T-helper 1 cell treated with Interleukin-12 subunit alpha and Interleukin-12 subunit beta and Interleukin-4 antibody, amounts not matched to agents 30 μg/mL and 1 μg/mL, for 36 hours (primary cell): ENCODE measurements at regions not wholly inside any gene's neighbourhood (a gene's known extent, or its start where the extent isn't known, plus 50 kb on each side); places are given as distances from the start of the nearest gene placed in this dataset.
"Not testable (repeated sequence)": the region's sequence is repeated elsewhere in the genome, so short reads cannot be mapped to it uniquely, and the experiment has no call there.

ENCODE experiments used
- H3K27ac Mint-ChIP-seq: one replicate; pipeline ENCODE4 v1.8.0; 2021; ENCODE audit warnings: mild to moderate bottlenecking, mixed read lengths
- H3K27me3 Mint-ChIP-seq: one replicate; pipeline ENCODE4 v1.8.0; 2021; ENCODE audit warnings: low read depth, mixed read lengths
- H3K36me3 Mint-ChIP-seq: one replicate; pipeline ENCODE4 v1.8.0; 2021; ENCODE audit warnings: low read depth, mixed read lengths
- H3K4me1 Mint-ChIP-seq: one replicate; pipeline ENCODE4 v1.8.0; 2021; ENCODE audit warnings: low read depth, mixed read lengths
- H3K4me3 Mint-ChIP-seq: one replicate; pipeline ENCODE4 v1.8.0; 2021; ENCODE audit warnings: mild to moderate bottlenecking, moderate library complexity, mixed read lengths
- H3K9me3 Mint-ChIP-seq: one replicate; pipeline ENCODE4 v1.8.0; 2021; ENCODE audit warnings: mixed read lengths

- Mint-ChIP-seq H3K4me3 (no peak overlapping the region), H3K9me3 (no peaks in the 10 kb centered on the region), H3K27ac (no peak overlapping the region), H3K4me1 (no peaks in the 10 kb centered on the region), H3K36me3 (no peaks in the 10 kb centered on the region), H3K27me3 (no peaks in the 10 kb centered on the region)
These were observed 418.5 kb upstream of the HS3ST1 start for GRCh38 chr4:11847167-11847566.

GRCh38 chr4:11843927-11844326, 415.2 kb upstream of the HS3ST1 start:
- Mint-ChIP-seq H3K4me3 (no peak overlapping the region), H3K4me1 (no peaks in the 10 kb centered on the region), H3K27me3 (no peaks in the 10 kb centered on the region), H3K27ac (no peak overlapping the region), H3K36me3 (no peaks in the 10 kb centered on the region), H3K9me3 (no peaks in the 10 kb centered on the region)

GRCh38 chr4:11843340-11843739, 414.6 kb upstream of the HS3ST1 start:
- no peak overlapping the region for H3K4me3 Mint-ChIP-seq
- H3K27me3 Mint-ChIP-seq, result no peaks in the 10 kb centered on the region
- H3K4me1 Mint-ChIP-seq, result no peaks in the 10 kb centered on the region
- H3K36me3 Mint-ChIP-seq, result no peaks in the 10 kb centered on the region
- no peaks in the 10 kb centered on the region for H3K9me3 Mint-ChIP-seq
- no peak overlapping the region for H3K27ac Mint-ChIP-seq

GRCh38 chr4:11842620-11843263, 414.0 kb upstream of the HS3ST1 start:
- Mint-ChIP-seq H3K9me3 (no peaks in the 10 kb centered on the region), H3K27me3 (no peaks in the 10 kb centered on the region), H3K4me3 (no peak overlapping the region), H3K36me3 (no peaks in the 10 kb centered on the region), H3K4me1 (no peaks in the 10 kb centered on the region), H3K27ac (no peak overlapping the region)

GRCh38 chr4:11839889-11840288, 411.2 kb upstream of the HS3ST1 start:
- H3K27me3 Mint-ChIP-seq, result no peaks in the 10 kb centered on the region
- H3K4me1 Mint-ChIP-seq, result no peaks in the 10 kb centered on the region
- H3K27ac Mint-ChIP-seq, result no peak overlapping the region
- H3K36me3 Mint-ChIP-seq, result no peaks in the 10 kb centered on the region
- H3K4me3 Mint-ChIP-seq, result no peak overlapping the region
- H3K9me3 Mint-ChIP-seq, result no peaks in the 10 kb centered on the region

- H3K27me3 Mint-ChIP-seq, result no peaks in the 10 kb centered on the region
- peaks cover 3% of the 10 kb centered on the region for H3K9me3 Mint-ChIP-seq
- no peak overlapping the region for H3K27ac Mint-ChIP-seq
- H3K36me3 Mint-ChIP-seq, result no peaks in the 10 kb centered on the region
- H3K4me3 Mint-ChIP-seq, result no peak overlapping the region
- H3K4me1 Mint-ChIP-seq, result no peaks in the 10 kb centered on the region
These were observed 403.0 kb upstream of the HS3ST1 start for GRCh38 chr4:11831739-11832138.

GRCh38 chr4:11824566-11824965, 395.9 kb upstream of the HS3ST1 start:
- no peak overlapping the region for H3K4me3 Mint-ChIP-seq
- H3K27ac Mint-ChIP-seq, result no peak overlapping the region
- H3K4me1 Mint-ChIP-seq, result no peaks in the 10 kb centered on the region
- H3K36me3 Mint-ChIP-seq, result no peaks in the 10 kb centered on the region
- no peaks in the 10 kb centered on the region for H3K27me3 Mint-ChIP-seq
- peaks cover 3% of the 10 kb centered on the region for H3K9me3 Mint-ChIP-seq

GRCh38 chr4:11821772-11822430, 393.2 kb upstream of the HS3ST1 start:
- H3K4me1 Mint-ChIP-seq, result no peaks in the 10 kb centered on the region
- no peak overlapping the region for H3K27ac Mint-ChIP-seq
- H3K27me3 Mint-ChIP-seq, result no peaks in the 10 kb centered on the region
- H3K9me3 Mint-ChIP-seq, result no peaks in the 10 kb centered on the region
- H3K36me3 Mint-ChIP-seq, result no peaks in the 10 kb centered on the region
- no peak overlapping the region for H3K4me3 Mint-ChIP-seq

GRCh38 chr4:11817088-11817487, 388.4 kb upstream of the HS3ST1 start:
- Mint-ChIP-seq H3K36me3 (no peaks in the 10 kb centered on the region), H3K9me3 (no peaks in the 10 kb centered on the region), H3K27me3 (no peaks in the 10 kb centered on the region), H3K4me3 (no peak overlapping the region), H3K27ac (no peak overlapping the region), H3K4me1 (no peaks in the 10 kb centered on the region)

- Mint-ChIP-seq H3K36me3 (no peaks in the 10 kb centered on the region), H3K9me3 (no peaks in the 10 kb centered on the region), H3K27ac (no peak overlapping the region), H3K4me3 (no peak overlapping the region), H3K4me1 (no peaks in the 10 kb centered on the region), H3K27me3 (no peaks in the 10 kb centered on the region)
These were observed 386.1 kb upstream of the HS3ST1 start for GRCh38 chr4:11814758-11815157.

GRCh38 chr4:11813951-11814446, 385.3 kb upstream of the HS3ST1 start:
- no peaks in the 10 kb centered on the region for H3K4me1 Mint-ChIP-seq
- no peaks in the 10 kb centered on the region for H3K27me3 Mint-ChIP-seq
- no peak overlapping the region for H3K27ac Mint-ChIP-seq
- no peaks in the 10 kb centered on the region for H3K36me3 Mint-ChIP-seq
- H3K4me3 Mint-ChIP-seq, result no peak overlapping the region
- H3K9me3 Mint-ChIP-seq, result no peaks in the 10 kb centered on the region

GRCh38 chr4:11811521-11811920, 382.8 kb upstream of the HS3ST1 start:
- not testable (repeated sequence) for H3K9me3 Mint-ChIP-seq, H3K36me3 Mint-ChIP-seq, H3K4me1 Mint-ChIP-seq, H3K27ac Mint-ChIP-seq, H3K4me3 Mint-ChIP-seq, H3K27me3 Mint-ChIP-seq

- Mint-ChIP-seq H3K27ac (no peak overlapping the region), H3K36me3 (no peaks in the 10 kb centered on the region), H3K27me3 (no peaks in the 10 kb centered on the region), H3K4me3 (no peak overlapping the region), H3K4me1 (no peaks in the 10 kb centered on the region), H3K9me3 (no peaks in the 10 kb centered on the region)
These were observed 377.1 kb upstream of the HS3ST1 start for GRCh38 chr4:11805842-11806241.

GRCh38 chr4:11801466-11802446, 373.1 kb upstream of the HS3ST1 start:
- H3K4me3 Mint-ChIP-seq, result no peak overlapping the region
- H3K4me1 Mint-ChIP-seq, result no peaks in the 10 kb centered on the region
- H3K36me3 Mint-ChIP-seq, result no peaks in the 10 kb centered on the region
- H3K27ac Mint-ChIP-seq, result no peak overlapping the region
- no peaks in the 10 kb centered on the region for H3K9me3 Mint-ChIP-seq
- no peaks in the 10 kb centered on the region for H3K27me3 Mint-ChIP-seq

GRCh38 chr4:11799196-11799595, 370.5 kb upstream of the HS3ST1 start:
- Mint-ChIP-seq H3K4me3 (no peak overlapping the region), H3K27ac (no peak overlapping the region), H3K27me3 (no peaks in the 10 kb centered on the region), H3K9me3 (no peaks in the 10 kb centered on the region), H3K36me3 (no peaks in the 10 kb centered on the region), H3K4me1 (no peaks in the 10 kb centered on the region)
